GM12865 (cell line): ENCODE measurements at regions not wholly inside any gene's neighbourhood (a gene's known extent, or its start where the extent isn't known, plus 50 kb on each side); places are given as distances from the start of the nearest gene placed in this dataset.

Experiments
- DNase-seq: peaks from one replicate; pipeline ENCODE4 v3.0.0; 2010; ENCODE audit warnings: low read depth
- H3K4me3 ChIP-seq: 2 replicates; pipeline ENCODE4 v1.5.1; 2011; ENCODE audit warnings: mild to moderate bottlenecking, low read depth, low read length, control low read depth
- CTCF ChIP-seq: IDR thresholded peaks from 2 replicates; pipeline ENCODE4 v1.5.1; 2011; ENCODE audit warnings: low read length, control low read depth, low read depth, inconsistent platforms; ENCODE audit not compliant: insufficient read depth; ENCODE audit errors: missing control alignments

- H3K4me3 ChIP-seq = no peak overlapping the region
- no peak for DNase-seq
- no peak for TF ChIP-seq CTCF
Observed at GRCh38 chr5:123950701-123951581, 439.0 kb downstream of the CSNK1G3 start.

GRCh38 chr5:123949807-123950340 is 437.9 kb downstream of the CSNK1G3 start:
- DNase-seq = no peak
- no peak overlapping the region for H3K4me3 ChIP-seq
- no peak for TF ChIP-seq CTCF

GRCh38 chr5:123949043-123949804 is 437.2 kb downstream of the CSNK1G3 start:
- no peak overlapping the region for H3K4me3 ChIP-seq
- TF ChIP-seq CTCF = no peak
- DNase-seq = no peak

GRCh38 chr5:123947797-123948196 is 435.8 kb downstream of the CSNK1G3 start:
- TF ChIP-seq CTCF = no peak
- no peak for DNase-seq
- no peak overlapping the region for H3K4me3 ChIP-seq

- no peak overlapping the region for H3K4me3 ChIP-seq
- DNase-seq = no peak
- no peak for TF ChIP-seq CTCF
Observed at GRCh38 chr5:123945548-123945947, 433.6 kb downstream of the CSNK1G3 start.

- no peak for TF ChIP-seq CTCF
- no peak overlapping the region for H3K4me3 ChIP-seq
- DNase-seq = no peak
Observed at GRCh38 chr5:123943151-123943550, 431.2 kb downstream of the CSNK1G3 start.
